Mucosa of descending colon (tissue), 3 donors: ENCODE measurements at regions not wholly inside any gene's neighbourhood (a gene's known extent, or its start where the extent isn't known, plus 50 kb on each side); places are given as distances from the start of the nearest gene placed in this dataset.

Experiments
- ATAC-seq: fragments of 200-7000 bp; cut with Tn5 transposase; one replicate; pipeline ENCODE4 v1.9.1; 2020; ENCODE audit warnings: mild to moderate bottlenecking, moderate library complexity
- DNase-seq, 3 donors: peaks; one replicate each; pipeline ENCODE4 v3.0.0-alpha.2; 2020
- H3K36me3 ChIP-seq: fragments of 200-600 bp; one replicate; pipeline ENCODE4 v1.8.0; 2021; ENCODE audit warnings: low read depth, mild to moderate bottlenecking
- H3K4me1 ChIP-seq: fragments of 200-600 bp; one replicate; pipeline ENCODE4 v1.8.0; 2021; ENCODE audit warnings: low read depth, mild to moderate bottlenecking
- H3K4me3 ChIP-seq: fragments of 200-600 bp; one replicate; pipeline ENCODE4 v1.8.0; 2021; ENCODE audit warnings: mild to moderate bottlenecking
- H3K9me3 ChIP-seq: fragments of 200-600 bp; one replicate; pipeline ENCODE4 v1.8.0; 2021; ENCODE audit warnings: mild to moderate bottlenecking
- CTCF ChIP-seq: fragments of 200-600 bp; IDR thresholded peaks from one replicate; pipeline ENCODE4 v1.8.0; 2022; ENCODE audit warnings: antibody characterized with exemption, mild to moderate bottlenecking
- intact Hi-C, 2 donors: fragments of 100-400 bp; cut with DNase I in 1 of 2; cut with micrococcal nuclease in 1 of 2; formaldehyde crosslinking; loops; one replicate each; pipeline versions ENCODE4 v1.11.0 to v1.11.1; 2022; cut with DNase I, micrococcal nuclease
- donor health status: DM: no; HTN: no; CAD: no; lungs with moderate emphysema.
- donor health status: DM: no; HTN: no; CAD: no.
- donor health status: DM: no; HTN: yes; CAD: no.

- no peaks in the 10 kb centered on the region for H3K9me3 ChIP-seq
- H3K4me1 ChIP-seq: no peaks in the 10 kb centered on the region
- DNase-seq (no peak), ATAC-seq (no peak)
- H3K4me3 ChIP-seq: no peak overlapping the region
- intact Hi-C loops: no loop called here
- TF ChIP-seq CTCF: no peak
- H3K36me3 ChIP-seq: no peaks in the 10 kb centered on the region
Observed at GRCh38 chr17:6893382-6894205, 62.1 kb upstream of the TEKT1 start.

- Histone ChIP-seq H3K4me3 (no peak overlapping the region), H3K36me3 (no peaks in the 10 kb centered on the region), H3K9me3 (no peaks in the 10 kb centered on the region), H3K4me1 (no peaks in the 10 kb centered on the region)
- DNase-seq: no peak
- intact Hi-C loops: no loop called here
- ATAC-seq: no peak
- no peak for TF ChIP-seq CTCF
Observed at GRCh38 chr17:6894206-6894528, 62.6 kb upstream of the TEKT1 start.

- no peak for ATAC-seq
- Histone ChIP-seq H3K4me3 (no peak overlapping the region), H3K4me1 (no peaks in the 10 kb centered on the region), H3K36me3 (no peaks in the 10 kb centered on the region), H3K9me3 (no peaks in the 10 kb centered on the region)
- no peak for TF ChIP-seq CTCF
- intact Hi-C loops: no loop called here
- DNase-seq: no peak
Observed at GRCh38 chr17:6901086-6901485, 69.6 kb upstream of the TEKT1 start.

- no peaks in the 10 kb centered on the region for H3K9me3 ChIP-seq
- DNase-seq (no peak), ATAC-seq (no peak)
- no peak for TF ChIP-seq CTCF
- intact Hi-C loops: no loop called here
- H3K36me3 ChIP-seq: no peaks in the 10 kb centered on the region
- no peak overlapping the region for H3K4me3 ChIP-seq
- no peaks in the 10 kb centered on the region for H3K4me1 ChIP-seq
Observed at GRCh38 chr17:6903326-6903900, 71.9 kb upstream of the TEKT1 start.

GRCh38 chr17:6908807-6909206, 77.3 kb upstream of the TEKT1 start:
- TF ChIP-seq CTCF: no peak
- DNase-seq (no peak), ATAC-seq (no peak)
- Histone ChIP-seq H3K9me3 (no peaks in the 10 kb centered on the region), H3K4me3 (no peak overlapping the region), H3K4me1 (no peaks in the 10 kb centered on the region), H3K36me3 (no peaks in the 10 kb centered on the region)
- intact Hi-C loops: no loop called here
